Epithelial cell of esophagus (primary cell): ENCODE measurements at regions not wholly inside any gene's neighbourhood (a gene's known extent, or its start where the extent isn't known, plus 50 kb on each side); places are given as distances from the start of the nearest gene placed in this dataset.

Experiments
- DNase-seq: peaks from one replicate; pipeline ENCODE4 v3.0.0; 2010; ENCODE audit warnings: low read depth
- H3K4me3 ChIP-seq: 2 replicates; pipeline ENCODE4 v1.5.1; 2011; ENCODE audit warnings: mild to moderate bottlenecking, low read length, control low read depth
- CTCF ChIP-seq: IDR thresholded peaks from 2 replicates; pipeline ENCODE4 v1.5.1; 2011; ENCODE audit warnings: low read depth, mild to moderate bottlenecking, low read length, control low read depth, inconsistent platforms; ENCODE audit not compliant: insufficient read depth; ENCODE audit errors: missing control alignments

- DNase-seq = no peak
- H3K4me3 ChIP-seq = no peak overlapping the region
- no peak for TF ChIP-seq CTCF
Observed at GRCh38 chr1:196070940-196071339, 537.3 kb downstream of the KCNT2 start.

GRCh38 chr1:196063952-196064351 is 544.3 kb downstream of the KCNT2 start:
- no peak for TF ChIP-seq CTCF
- no peak for DNase-seq

GRCh38 chr1:196063294-196063693 is 544.9 kb downstream of the KCNT2 start:
- peak; percentile 63 for DNase-seq
- no peak for TF ChIP-seq CTCF
- no peak overlapping the region for H3K4me3 ChIP-seq

More at GRCh38 chr1:196063952-196064351, 544.3 kb downstream of the KCNT2 start:
- no peak overlapping the region for H3K4me3 ChIP-seq

GRCh38 chr1:196060539-196060938 is 547.7 kb downstream of the KCNT2 start:
- H3K4me3 ChIP-seq = no peak overlapping the region
- DNase-seq = no peak
- TF ChIP-seq CTCF = no peak

GRCh38 chr1:196059210-196059609 is 549.0 kb downstream of the KCNT2 start:
- no peak overlapping the region for H3K4me3 ChIP-seq
- peak; percentile 4 for DNase-seq
- TF ChIP-seq CTCF = no peak

GRCh38 chr1:196056966-196057365 is 551.3 kb downstream of the KCNT2 start:
- no peak overlapping the region for H3K4me3 ChIP-seq
- no peak for DNase-seq
- TF ChIP-seq CTCF = no peak

GRCh38 chr1:196049407-196049806 is 558.8 kb downstream of the KCNT2 start:
- TF ChIP-seq CTCF = no peak
- no peak overlapping the region for H3K4me3 ChIP-seq
- DNase-seq = no peak
